HG03469 (cell line): ENCODE measurements at regions not wholly inside any gene's neighbourhood (a gene's known extent, or its start where the extent isn't known, plus 50 kb on each side); places are given as distances from the start of the nearest gene placed in this dataset.

Source experiments
- ATAC-seq: cut with Tn5 transposase; IDR thresholded peaks from one replicate; pipeline ENCODE4 v1.9.1; 2021; ENCODE audit warnings: mild to moderate bottlenecking, moderate library complexity, moderate number of reproducible peaks; ENCODE audit not compliant: unreplicated experiment

GRCh38 chr1:238171985-238172384 lies 281.3 kb upstream of the ZP4 start:
- no peak for ATAC-seq

GRCh38 chr1:238161955-238162354 lies 271.2 kb upstream of the ZP4 start:
- ATAC-seq: no peak

- ATAC-seq: no peak
Observed at GRCh38 chr1:238153939-238154338, 263.2 kb upstream of the ZP4 start.

- ATAC-seq: no peak
Observed at GRCh38 chr1:238153253-238153652, 262.5 kb upstream of the ZP4 start.

GRCh38 chr1:238152119-238152518 lies 261.4 kb upstream of the ZP4 start:
- ATAC-seq: no peak

- no peak for ATAC-seq
Observed at GRCh38 chr1:238143038-238143437, 252.3 kb upstream of the ZP4 start.

- no peak for ATAC-seq
Observed at GRCh38 chr1:238141353-238141752, 250.6 kb upstream of the ZP4 start.

GRCh38 chr1:238139713-238140112 lies 249.0 kb upstream of the ZP4 start:
- no peak for ATAC-seq

GRCh38 chr1:238138059-238138626 lies 247.4 kb upstream of the ZP4 start:
- ATAC-seq: no peak

- ATAC-seq: no peak
Observed at GRCh38 chr1:238135708-238136664, 245.3 kb upstream of the ZP4 start.

- ATAC-seq: no peak
Observed at GRCh38 chr1:238129677-238130076, 239.0 kb upstream of the ZP4 start.

GRCh38 chr1:238123201-238123600 lies 232.5 kb upstream of the ZP4 start:
- ATAC-seq: no peak

GRCh38 chr1:238119861-238120260 lies 229.1 kb upstream of the ZP4 start:
- no peak for ATAC-seq

GRCh38 chr1:238119060-238119459 lies 228.3 kb upstream of the ZP4 start:
- no peak for ATAC-seq

- ATAC-seq: no peak
Observed at GRCh38 chr1:238115852-238116251, 225.1 kb upstream of the ZP4 start.

- no peak for ATAC-seq
Observed at GRCh38 chr1:238112952-238113621, 222.4 kb upstream of the ZP4 start.

GRCh38 chr1:238111516-238111915 lies 220.8 kb upstream of the ZP4 start:
- no peak for ATAC-seq

GRCh38 chr1:238111081-238111480 lies 220.4 kb upstream of the ZP4 start:
- no peak for ATAC-seq

- ATAC-seq: no peak
Observed at GRCh38 chr1:238108417-238108816, 217.7 kb upstream of the ZP4 start.

GRCh38 chr1:238107322-238107721 lies 216.6 kb upstream of the ZP4 start:
- ATAC-seq: no peak

GRCh38 chr1:238104752-238105151 lies 214.0 kb upstream of the ZP4 start:
- ATAC-seq: no peak

- ATAC-seq: no peak
Observed at GRCh38 chr1:238101923-238102322, 211.2 kb upstream of the ZP4 start.
